ENCODE measurements at regions not wholly inside any gene's neighbourhood (a gene's known extent, or its start where the extent isn't known, plus 50 kb on each side); places are given as distances from the start of the nearest gene placed in this dataset.
"Not testable (repeated sequence)": the region's sequence is repeated elsewhere in the genome, so short reads cannot be mapped to it uniquely, and the experiment has no call there.

DNA sequence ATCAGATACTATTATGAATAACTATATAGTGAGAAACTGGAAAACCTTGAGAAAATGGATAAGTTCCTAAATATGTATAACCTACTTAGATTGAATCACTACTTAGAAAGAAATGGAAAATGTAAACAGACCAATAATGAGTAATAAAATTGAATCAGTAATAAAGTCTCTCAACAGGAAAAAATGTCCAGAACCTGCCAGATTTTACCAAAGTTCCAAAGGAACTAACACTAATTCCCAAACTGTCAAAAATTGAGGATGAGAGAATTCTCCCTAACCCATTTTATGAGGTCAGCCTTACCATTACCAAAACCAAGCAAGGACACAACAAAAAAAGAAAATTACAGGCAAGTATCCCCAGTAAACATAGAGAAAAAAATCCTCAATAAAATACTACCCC lies 272.0 kb downstream of the RPAP3 start:
- Histone ChIP-seq H3K9me3 (ENCODE audit: low read length) (no peaks in the 10 kb centered on the region; the same call in 1 of the 2 replicates), H3K9ac (ENCODE audit: low read length) (no peak overlapping the region), H3K79me2 (ENCODE audit: low read length) (no peaks in the 10 kb centered on the region), H3K36me3 (ENCODE audit: low read depth, low read length) (no peaks in the 10 kb centered on the region), H3K27ac (ENCODE audit: low read length) (no peak overlapping the region), H4K20me1 (ENCODE audit: low read length) (no peaks in the 10 kb centered on the region), H3F3A (ENCODE audit: low read length, unreplicated experiment) (no peaks in the 10 kb centered on the region), H3K9me2 (replicated peaks; ENCODE audit: low read length) (no peaks in the 10 kb centered on the region), H3K27me3 (ENCODE audit: low read length) (no peaks in the 10 kb centered on the region), H3K4me1 (ENCODE audit: insufficient read depth, low read length) (0 out of 2 replicates have a peak, but pooled peaks cover 4% of the 10 kb centered on the region), H2AFZ (ENCODE audit: low read length) (no peak overlapping the region), H3K4me2 (ENCODE audit: low read length) (no peak overlapping the region), H3K4me3 (ENCODE audit: low read length) (no peak overlapping the region)
- ChIA-PET CTCF (no interaction called here), POLR2A (ENCODE audit: unreplicated experiment) (no interaction called here)
- no TSS peak for BruUV-seq (replicated peaks)
- ATAC-seq (peak; percentile 46; the same call in 1 of the 2 replicates), DNase-seq (peak; percentile 5)
- TF ChIP-seq CTCF (conservative IDR thresholded peaks at IDR 0.05; ENCODE audit: low read depth, low read length) (no peak), EZH2phosphoT487 (IDR thresholded peaks at IDR 0.05; ENCODE audit: borderline replicate concordance, low read length) (no peak), EZH2 (IDR thresholded peaks at IDR 0.05; ENCODE audit: low read length, unreplicated experiment) (no peak)
- intact Hi-C loops (cut with micrococcal nuclease) = no loop called here

- H3F3A ChIP-seq (ENCODE audit: low read length, unreplicated experiment); CTCF ChIA-PET; intact Hi-C loops (cut with micrococcal nuclease); H2AFZ ChIP-seq (ENCODE audit: low read length); H3K27ac ChIP-seq (ENCODE audit: low read length); H3K9me2 ChIP-seq (replicated peaks; ENCODE audit: low read length); H3K4me1 ChIP-seq (ENCODE audit: insufficient read depth, low read length); H3K4me3 ChIP-seq (ENCODE audit: low read length); H4K20me1 ChIP-seq (ENCODE audit: low read length); H3K9ac ChIP-seq (ENCODE audit: low read length); BruUV-seq (replicated peaks); H3K79me2 ChIP-seq (ENCODE audit: low read length); DNase-seq; H3K27me3 ChIP-seq (ENCODE audit: low read length); H3K9me3 ChIP-seq (ENCODE audit: low read length); POLR2A ChIA-PET (ENCODE audit: unreplicated experiment); ATAC-seq; H3K4me2 ChIP-seq (ENCODE audit: low read length); H3K36me3 ChIP-seq (ENCODE audit: low read depth, low read length): not testable (repeated sequence)
Measured at GRCh38 chr12:47426678-47427309, 279.0 kb downstream of the RPAP3 start.

DNA sequence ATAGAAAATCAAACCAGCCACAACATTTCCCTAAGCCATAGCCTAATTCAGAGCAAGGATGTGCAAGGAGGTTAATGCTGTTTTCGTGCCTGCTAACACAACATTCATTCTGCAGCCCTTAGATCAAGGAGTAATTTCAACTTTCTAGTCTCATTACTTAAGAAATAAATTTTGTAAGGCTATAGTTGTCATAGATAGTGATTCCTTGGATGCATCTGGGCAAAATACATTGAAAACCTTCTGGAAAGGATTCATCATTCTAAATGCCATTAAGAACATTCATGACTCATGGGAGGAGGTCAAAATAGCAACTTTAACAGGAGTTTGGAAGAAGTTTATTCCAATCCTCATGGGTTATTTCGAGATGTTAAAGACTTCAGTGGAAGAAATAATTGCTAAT lies 283.2 kb downstream of the RPAP3 start:
- intact Hi-C loops (cut with micrococcal nuclease) = no loop called here
- no peak overlapping the region for H3K9ac ChIP-seq (ENCODE audit: low read length)

More for the DNA sequence above, 283.2 kb downstream of the RPAP3 start:
- Histone ChIP-seq H2AFZ (ENCODE audit: low read length) (no peak overlapping the region), H4K20me1 (ENCODE audit: low read length) (no peaks in the 10 kb centered on the region), H3K79me2 (ENCODE audit: low read length) (no peaks in the 10 kb centered on the region), H3K27me3 (ENCODE audit: low read length) (no peaks in the 10 kb centered on the region), H3K4me2 (ENCODE audit: low read length) (no peak overlapping the region), H3F3A (ENCODE audit: low read length, unreplicated experiment) (no peaks in the 10 kb centered on the region), H3K36me3 (ENCODE audit: low read depth, low read length) (no peaks in the 10 kb centered on the region), H3K9me3 (ENCODE audit: low read length) (no peaks in the 10 kb centered on the region), H3K9me2 (replicated peaks; ENCODE audit: low read length) (no peaks in the 10 kb centered on the region), H3K4me3 (ENCODE audit: low read length) (no peak overlapping the region), H3K27ac (ENCODE audit: low read length) (no peak overlapping the region), H3K4me1 (ENCODE audit: insufficient read depth, low read length) (no peaks in the 10 kb centered on the region)
- no peak for TF ChIP-seq EZH2phosphoT487 (IDR thresholded peaks at IDR 0.05; ENCODE audit: borderline replicate concordance, low read length)
- TF ChIP-seq EZH2 (IDR thresholded peaks at IDR 0.05; ENCODE audit: low read length, unreplicated experiment) = no peak
- TF ChIP-seq CTCF (conservative IDR thresholded peaks at IDR 0.05; ENCODE audit: low read depth, low read length) = no peak
- no peak for ATAC-seq
- POLR2A ChIA-PET (ENCODE audit: unreplicated experiment) = no interaction called here
- CTCF ChIA-PET = no interaction called here
- DNase-seq = no peak
- no TSS peak for BruUV-seq (replicated peaks)

All from PC-3 (cell line).